HEK293T (cell line): ENCODE measurements at regions not wholly inside any gene's neighbourhood (a gene's known extent, or its start where the extent isn't known, plus 50 kb on each side); places are given as distances from the start of the nearest gene placed in this dataset.

Experiments used
- CTCF ChIA-PET: fragments of 350-600 bp; formaldehyde crosslinking; extraction: SDS; loops from one replicate; lab custom pipeline; 2021; ENCODE audit warnings: antibody characterized with exemption, inconsistent platforms; lab: Yijun Ruan, JAX
- POLR2A ChIA-PET: fragments of 350-600 bp; formaldehyde crosslinking; extraction: SDS; loops from one replicate; lab custom pipeline; 2020; ENCODE audit warnings: antibody characterized with exemption, inconsistent platforms; lab: Yijun Ruan, JAX
- DNase-seq: peaks from one replicate; pipeline ENCODE4 v3.0.0; 2012; ENCODE audit warnings: mixed read lengths; ENCODE audit errors: extremely low spot score
- ARNT ChIP-seq: fragments of 450-650 bp; IDR thresholded peaks from 2 replicates; pipeline ENCODE4 v1.6.1; 2017; ENCODE audit warnings: mild to moderate bottlenecking
- BHLHE40 ChIP-seq: fragments of 450-650 bp; IDR thresholded peaks from 2 replicates; pipeline ENCODE4 v1.6.1; 2016; ENCODE audit warnings: mild to moderate bottlenecking, moderate library complexity, borderline replicate concordance
- CTBP1 ChIP-seq: fragments of 450-650 bp; IDR thresholded peaks from 2 replicates; pipeline ENCODE4 v1.6.1; 2016; ENCODE audit warnings: borderline replicate concordance
- ELF4 ChIP-seq: fragments of 450-650 bp; IDR thresholded peaks from 2 replicates; pipeline ENCODE4 v1.6.1; 2017; ENCODE audit warnings: antibody characterized with exemption
- FOXA1 ChIP-seq: fragments of 450-650 bp; IDR thresholded peaks from 2 replicates; pipeline ENCODE4 v1.6.1; 2016; ENCODE audit warnings: mild to moderate bottlenecking
- FOXK2 ChIP-seq: fragments of 450-650 bp; IDR thresholded peaks from 2 replicates; pipeline ENCODE4 v1.6.1; 2016; ENCODE audit warnings: mild to moderate bottlenecking
- FOXM1 ChIP-seq: fragments of 450-650 bp; IDR thresholded peaks from 2 replicates; pipeline ENCODE4 v1.6.1; 2017; ENCODE audit warnings: mild to moderate bottlenecking, borderline replicate concordance
- HDGF ChIP-seq: fragments of 450-650 bp; IDR thresholded peaks from 2 replicates; pipeline ENCODE4 v1.6.1; 2017; ENCODE audit warnings: antibody characterized with exemption, borderline replicate concordance
- L3MBTL2 ChIP-seq: fragments of 450-650 bp; conservative IDR thresholded peaks from 2 replicates; pipeline ENCODE4 v1.6.1; 2016; ENCODE audit warnings: mild to moderate bottlenecking
- LEF1 ChIP-seq: fragments of 450-650 bp; IDR thresholded peaks from 2 replicates; pipeline ENCODE4 v1.6.1; 2017; ENCODE audit warnings: mild to moderate bottlenecking, borderline replicate concordance
- NFRKB ChIP-seq: fragments of 450-650 bp; IDR thresholded peaks from 2 replicates; pipeline ENCODE4 v1.6.1; 2016; ENCODE audit warnings: mild to moderate bottlenecking, moderate library complexity
- SP1 ChIP-seq: fragments of 450-650 bp; IDR thresholded peaks from 2 replicates; pipeline ENCODE4 v1.6.1; 2017
- SUZ12 ChIP-seq: fragments of 450-650 bp; IDR thresholded peaks from 2 replicates; pipeline ENCODE4 v1.6.1; 2016; ENCODE audit warnings: mild to moderate bottlenecking
- TARDBP ChIP-seq: fragments of 450-650 bp; IDR thresholded peaks from 2 replicates; pipeline ENCODE4 v1.6.1; 2016
- ZNF384 ChIP-seq: fragments of 450-650 bp; IDR thresholded peaks from 2 replicates; pipeline ENCODE4 v1.6.1; 2016
- TF ChIP-seq, protein P1 (sequence below): fragments of 450-650 bp; IDR thresholded peaks from 2 replicates; pipeline ENCODE4 v1.6.1; 2016

DNA sequence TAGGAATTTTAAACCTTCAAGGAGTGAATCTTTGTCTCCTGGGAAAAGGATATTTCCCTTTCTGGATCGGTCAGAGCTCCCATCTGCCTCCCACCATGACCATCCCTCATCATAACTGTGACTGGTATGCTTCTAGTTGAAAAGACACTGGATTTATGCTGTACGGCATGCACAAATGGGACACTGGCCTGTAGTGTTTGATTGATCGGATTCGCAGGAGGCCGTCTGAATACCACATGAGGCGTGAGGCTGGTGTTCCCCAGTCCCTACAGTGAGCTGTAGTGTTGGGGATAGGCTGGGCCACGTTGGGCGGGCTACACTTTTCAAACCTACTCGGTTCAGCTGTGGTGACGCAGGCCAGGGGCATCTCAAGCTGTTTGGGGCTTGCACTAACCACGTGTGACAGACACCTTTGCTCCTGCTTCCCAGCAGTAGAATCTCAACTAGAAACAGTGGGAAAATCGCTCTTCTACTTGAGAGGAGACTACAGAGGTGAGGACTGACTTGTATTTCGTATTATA, 101.8 kb downstream of the MID1IP1 start:
- POLR2A ChIA-PET = no interaction called here
- DNase-seq = no peak
- TF ChIP-seq FOXM1 (no peak), SP1 (no peak), ZNF384 (no peak)
- CTCF ChIA-PET = no interaction called here

DNA sequence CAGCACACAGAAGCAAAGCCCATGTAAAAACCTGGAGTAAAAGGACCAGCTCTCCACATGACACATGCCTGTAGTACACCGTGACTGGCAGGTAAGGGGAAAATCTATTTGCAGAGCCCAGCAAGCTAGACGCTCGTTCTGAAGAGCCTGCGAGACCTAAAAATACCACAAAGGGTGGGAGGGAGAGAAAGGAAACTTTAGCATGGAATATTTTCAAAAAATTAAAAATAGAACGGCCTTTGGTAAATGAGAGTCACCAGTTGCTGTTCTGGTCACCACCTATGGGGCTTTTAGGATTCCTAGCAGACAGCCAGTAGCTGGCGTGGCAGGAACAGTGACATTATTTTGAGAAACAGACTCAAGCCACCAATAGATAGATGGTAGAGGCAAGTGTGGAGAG, 115.5 kb downstream of the MID1IP1 start:
- no peak for TF ChIP-seq FOXA1
- no peak for TF ChIP-seq FOXM1
- TF ChIP-seq, protein P1, sequence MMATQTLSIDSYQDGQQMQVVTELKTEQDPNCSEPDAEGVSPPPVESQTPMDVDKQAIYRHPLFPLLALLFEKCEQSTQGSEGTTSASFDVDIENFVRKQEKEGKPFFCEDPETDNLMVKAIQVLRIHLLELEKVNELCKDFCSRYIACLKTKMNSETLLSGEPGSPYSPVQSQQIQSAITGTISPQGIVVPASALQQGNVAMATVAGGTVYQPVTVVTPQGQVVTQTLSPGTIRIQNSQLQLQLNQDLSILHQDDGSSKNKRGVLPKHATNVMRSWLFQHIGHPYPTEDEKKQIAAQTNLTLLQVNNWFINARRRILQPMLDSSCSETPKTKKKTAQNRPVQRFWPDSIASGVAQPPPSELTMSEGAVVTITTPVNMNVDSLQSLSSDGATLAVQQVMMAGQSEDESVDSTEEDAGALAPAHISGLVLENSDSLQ = no peak
- ChIA-PET CTCF (interaction anchor here (1.1 kb wide), 1 partner anchor 8 kb away, joined by 3 read pairs; no protein-coding TSS in a partner anchor), POLR2A (no interaction called here)
- no peak for DNase-seq

DNA sequence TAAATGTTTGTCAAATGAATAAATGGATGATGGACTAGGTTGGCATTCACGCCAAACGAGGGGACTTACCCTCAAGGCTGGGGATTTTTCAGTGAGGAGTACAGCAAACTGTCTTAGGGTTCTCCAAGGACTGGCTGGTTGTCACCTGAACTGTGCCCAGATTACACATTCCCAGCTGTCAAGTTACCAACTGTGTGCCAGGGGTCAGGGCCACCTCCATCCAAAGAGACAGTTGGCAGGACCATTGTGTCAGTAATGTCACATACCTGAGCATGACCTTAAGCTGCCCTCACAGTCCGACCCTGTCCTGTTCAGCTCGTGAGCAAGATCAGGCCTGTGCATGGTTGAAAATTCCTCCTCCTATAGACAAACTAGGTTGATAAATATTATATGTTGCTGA, 116.7 kb downstream of the MID1IP1 start:
- ChIA-PET POLR2A (no interaction called here), CTCF (no interaction called here)
- no peak for DNase-seq
- TF ChIP-seq FOXA1 = no peak
- TF ChIP-seq, protein P1 = no peak
- TF ChIP-seq ELF4 = no peak
- no peak for TF ChIP-seq SP1
- no peak for TF ChIP-seq ZNF384
- TF ChIP-seq FOXK2 = no peak
- no peak for TF ChIP-seq HDGF
- no peak for TF ChIP-seq NFRKB
- TF ChIP-seq LEF1 = no peak
- no peak for TF ChIP-seq L3MBTL2
- TF ChIP-seq FOXM1 = no peak
- TF ChIP-seq SUZ12 = no peak
- no peak for TF ChIP-seq TARDBP
- TF ChIP-seq CTBP1 = no peak

DNA sequence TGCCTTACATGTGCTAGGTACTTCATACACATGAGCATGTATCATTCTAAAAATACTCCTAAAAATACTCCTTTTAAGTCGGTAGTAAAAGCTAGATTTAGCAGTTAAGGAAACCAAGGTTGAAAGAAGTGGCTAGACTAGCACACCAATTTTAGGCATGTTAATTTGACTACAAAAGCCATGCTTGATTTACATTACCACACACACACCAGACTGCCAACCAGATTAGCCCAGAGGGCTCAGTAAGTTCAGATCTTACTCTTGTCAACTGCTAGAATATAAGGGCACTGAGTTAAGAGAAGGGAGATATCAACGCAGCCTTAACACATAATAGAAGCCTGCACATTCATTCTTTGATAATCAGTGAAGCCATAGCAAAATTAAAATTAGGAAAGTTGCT, 117.9 kb downstream of the MID1IP1 start:
- TF ChIP-seq, protein P1 = no peak
- TF ChIP-seq LEF1 (no peak), SP1 (no peak), TARDBP (no peak), SUZ12 (no peak), NFRKB (no peak), FOXA1 (no peak), ARNT (no peak), FOXM1 (no peak), L3MBTL2 (no peak), FOXK2 (no peak), BHLHE40 (no peak), HDGF (no peak)
- POLR2A ChIA-PET = no interaction called here
- DNase-seq = no peak
- CTCF ChIA-PET = no interaction called here

DNA sequence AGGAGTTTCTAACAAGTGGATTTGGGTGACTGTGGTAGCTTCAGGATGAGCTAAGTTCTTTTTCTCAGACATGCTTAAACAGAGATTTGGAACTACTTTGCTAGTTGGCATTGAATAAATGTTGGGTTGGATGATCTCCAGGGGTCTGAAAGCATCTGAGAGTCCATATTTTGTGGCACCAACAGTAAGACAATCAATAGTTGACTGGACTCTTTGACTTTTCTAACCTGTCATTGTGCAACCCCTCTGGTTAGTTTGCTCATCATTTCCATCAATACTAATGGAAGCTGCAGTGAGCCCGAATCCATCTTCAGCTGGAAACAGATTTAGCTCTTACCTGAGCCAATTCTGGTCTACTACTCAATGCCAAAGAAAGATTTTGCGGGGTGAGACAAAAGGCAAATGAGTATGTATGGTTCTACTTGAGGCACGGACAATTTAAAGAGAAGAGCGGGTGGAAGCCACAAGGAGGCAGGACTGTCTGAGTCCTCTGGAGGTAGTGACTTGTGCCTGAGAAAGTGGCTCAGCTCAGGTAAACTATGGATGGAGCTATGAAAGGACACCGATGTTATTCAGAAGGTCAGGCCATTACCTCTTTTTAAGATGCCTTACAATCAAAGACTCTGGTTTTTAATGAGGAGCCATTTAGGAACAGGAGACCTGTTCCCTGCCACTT, 118.7 kb downstream of the MID1IP1 start:
- no peak for DNase-seq
- ChIA-PET POLR2A (no interaction called here), CTCF (no interaction called here)
- TF ChIP-seq ELF4 = no peak
- no peak for TF ChIP-seq FOXA1
- TF ChIP-seq FOXM1 = no peak

DNA sequence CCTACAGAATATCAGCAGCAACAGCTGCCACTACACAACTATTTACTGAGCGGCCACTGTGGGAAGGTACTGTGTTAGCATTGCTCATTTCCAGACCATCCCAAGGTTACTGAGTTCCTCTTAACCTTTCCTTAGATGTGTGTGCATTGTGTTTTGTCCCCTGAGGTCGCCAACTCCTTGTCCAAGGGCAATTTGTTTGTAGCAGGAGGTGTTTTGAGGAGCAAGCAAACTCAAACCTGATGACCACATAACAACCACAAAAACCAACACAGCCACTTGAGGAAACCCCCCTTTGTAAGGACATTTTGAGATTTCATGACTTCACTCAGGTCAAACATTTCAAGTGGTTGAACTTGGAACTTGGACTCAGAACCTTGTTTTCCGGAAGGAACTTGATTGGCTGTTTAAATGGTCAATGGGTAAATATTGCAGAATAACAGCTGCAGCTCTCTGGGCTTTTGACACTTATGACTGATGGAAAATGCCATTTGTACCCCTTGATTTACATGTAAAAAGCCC, 122.3 kb downstream of the MID1IP1 start:
- CTCF ChIA-PET = no interaction called here
- TF ChIP-seq LEF1 (no peak), FOXM1 (no peak), SUZ12 (no peak), ELF4 (no peak), L3MBTL2 (no peak), HDGF (no peak), FOXA1 (no peak), ZNF384 (no peak), CTBP1 (no peak), BHLHE40 (no peak), TARDBP (no peak)
- TF ChIP-seq, protein P1 = no peak
- POLR2A ChIA-PET = no interaction called here
- DNase-seq = no peak

DNA sequence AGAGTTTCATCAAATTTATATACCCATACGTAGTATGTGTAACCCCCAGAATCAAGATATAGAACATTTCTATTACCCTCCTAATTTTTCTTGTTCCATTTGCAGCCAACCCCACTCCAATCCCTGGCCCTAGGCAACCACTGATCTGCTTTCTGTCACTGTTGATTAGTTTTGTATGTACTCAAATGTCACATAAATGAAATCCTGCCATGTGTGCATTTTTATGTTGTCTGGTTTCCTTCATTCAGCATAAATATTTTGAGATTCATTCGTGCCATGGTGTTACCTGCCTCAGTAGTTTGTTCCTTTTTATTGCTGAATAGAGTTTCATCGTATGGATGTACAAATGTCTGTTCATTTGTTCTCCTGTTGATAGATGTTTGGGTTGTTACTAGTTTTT, 126.3 kb downstream of the MID1IP1 start:
- DNase-seq = no peak
- ChIA-PET CTCF (no interaction called here), POLR2A (no interaction called here)
- TF ChIP-seq TARDBP = no peak
- TF ChIP-seq LEF1 = no peak
- TF ChIP-seq ELF4 = no peak
- TF ChIP-seq ZNF384 = no peak
- no peak for TF ChIP-seq FOXM1
- TF ChIP-seq FOXK2 = no peak
- TF ChIP-seq FOXA1 = no peak
- no peak for TF ChIP-seq NFRKB
- no peak for TF ChIP-seq SP1
